GM18858 (cell line): ENCODE measurements at regions not wholly inside any gene's neighbourhood (a gene's known extent, or its start where the extent isn't known, plus 50 kb on each side); places are given as distances from the start of the nearest gene placed in this dataset.
"Not testable (repeated sequence)": the region's sequence is repeated elsewhere in the genome, so short reads cannot be mapped to it uniquely, and the experiment has no call there.

Experiments
- ATAC-seq: cut with Tn5 transposase; IDR thresholded peaks from one replicate; pipeline ENCODE4 v1.9.1; 2021; ENCODE audit not compliant: unreplicated experiment

GRCh38 chr13:81473366-81473899, 1132.5 kb upstream of the SPRY2 start:
- ATAC-seq, result no peak

- ATAC-seq, result no peak
Measured at GRCh38 chr13:81458170-81458569, 1117.2 kb upstream of the SPRY2 start.

- no peak for ATAC-seq
Measured at GRCh38 chr13:81446441-81446840, 1105.5 kb upstream of the SPRY2 start.

- ATAC-seq, result no peak
Measured at GRCh38 chr13:81442904-81443303, 1102.0 kb upstream of the SPRY2 start.

GRCh38 chr13:81425286-81425685, 1084.4 kb upstream of the SPRY2 start:
- no peak for ATAC-seq

GRCh38 chr13:81409284-81409683, 1068.4 kb upstream of the SPRY2 start:
- no peak for ATAC-seq

GRCh38 chr13:81408647-81409046, 1067.7 kb upstream of the SPRY2 start:
- ATAC-seq, result no peak

GRCh38 chr13:81406639-81407292, 1065.8 kb upstream of the SPRY2 start:
- ATAC-seq, result peak; percentile 71

- no peak for ATAC-seq
Measured at GRCh38 chr13:81406022-81406421, 1065.1 kb upstream of the SPRY2 start.

GRCh38 chr13:81396192-81396591, 1055.3 kb upstream of the SPRY2 start:
- no peak for ATAC-seq

GRCh38 chr13:81395368-81395767, 1054.4 kb upstream of the SPRY2 start:
- ATAC-seq, result no peak

GRCh38 chr13:81394640-81395039, 1053.7 kb upstream of the SPRY2 start:
- no peak for ATAC-seq

- no peak for ATAC-seq
Measured at GRCh38 chr13:81393721-81394120, 1052.8 kb upstream of the SPRY2 start.

- no peak for ATAC-seq
Measured at GRCh38 chr13:81393110-81393509, 1052.2 kb upstream of the SPRY2 start.

GRCh38 chr13:81388400-81388799, 1047.5 kb upstream of the SPRY2 start:
- no peak for ATAC-seq

- no peak for ATAC-seq
Measured at GRCh38 chr13:81383444-81383843, 1042.5 kb upstream of the SPRY2 start.

- ATAC-seq, result no peak
Measured at GRCh38 chr13:81382246-81382645, 1041.3 kb upstream of the SPRY2 start.

GRCh38 chr13:81381560-81381959, 1040.6 kb upstream of the SPRY2 start:
- no peak for ATAC-seq

GRCh38 chr13:81379183-81379582, 1038.3 kb upstream of the SPRY2 start:
- no peak for ATAC-seq

- no peak for ATAC-seq
Measured at GRCh38 chr13:81377921-81378320, 1037.0 kb upstream of the SPRY2 start.

- no peak for ATAC-seq
Measured at GRCh38 chr13:81375709-81376108, 1034.8 kb upstream of the SPRY2 start.

GRCh38 chr13:81362711-81363110, 1021.8 kb upstream of the SPRY2 start:
- ATAC-seq, result not testable (repeated sequence)

GRCh38 chr13:81350056-81350455, 1009.1 kb upstream of the SPRY2 start:
- no peak for ATAC-seq
